Stimulated activated CD8-positive, alpha-beta memory T cell treated with anti-CD3 and anti-CD28 coated beads, Interleukin-4, amount 100 ng/mL, for 4 hours (primary cell): ENCODE measurements at regions not wholly inside any gene's neighbourhood (a gene's known extent, or its start where the extent isn't known, plus 50 kb on each side); places are given as distances from the start of the nearest gene placed in this dataset.
"Not testable (repeated sequence)": the region's sequence is repeated elsewhere in the genome, so short reads cannot be mapped to it uniquely, and the experiment has no call there.

Source experiments
- DNase-seq, 2 donors: peaks; one replicate each; pipeline ENCODE4 v3.0.0-alpha.2; 2020; ENCODE audit warnings: low read depth in 2 of 2, low spot score in 1 of 2

DNA sequence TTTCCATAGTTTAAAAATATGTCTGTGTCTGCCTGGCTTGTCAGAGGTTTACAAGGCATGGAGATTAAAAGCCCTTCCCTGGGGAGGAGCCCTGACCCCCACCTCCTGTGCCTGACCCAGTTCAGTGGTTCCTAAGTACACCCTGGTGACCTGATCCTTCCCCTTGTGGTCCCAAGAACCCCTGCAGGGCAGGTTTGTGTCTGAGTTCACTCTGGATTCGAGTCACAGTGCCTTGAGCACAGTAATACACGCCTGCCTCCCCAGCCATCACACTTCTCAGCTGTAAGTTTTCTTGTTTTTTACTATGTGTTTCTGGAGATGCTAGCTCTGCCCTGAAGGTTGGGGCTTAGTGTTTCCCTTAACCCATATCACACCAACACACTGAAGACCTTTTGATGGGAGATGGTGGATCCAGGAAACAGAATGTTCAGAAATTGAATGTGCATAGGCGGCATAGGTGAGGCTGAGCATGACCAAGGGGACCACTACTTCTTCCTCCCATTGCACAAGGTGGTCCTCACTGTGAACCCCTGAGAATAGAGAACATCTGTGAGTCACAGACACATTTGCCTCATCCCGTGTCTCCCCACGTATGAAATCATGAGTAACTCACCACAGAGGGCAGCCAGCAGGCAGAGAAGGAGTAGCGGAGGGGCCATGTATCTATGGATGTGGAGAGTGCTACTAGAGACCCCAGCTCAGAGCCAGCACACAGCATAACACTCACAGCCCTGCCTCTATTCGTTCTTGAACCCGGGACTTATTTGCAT, 962.9 kb downstream of the TMEM121 start:
- no peak for DNase-seq

DNA sequence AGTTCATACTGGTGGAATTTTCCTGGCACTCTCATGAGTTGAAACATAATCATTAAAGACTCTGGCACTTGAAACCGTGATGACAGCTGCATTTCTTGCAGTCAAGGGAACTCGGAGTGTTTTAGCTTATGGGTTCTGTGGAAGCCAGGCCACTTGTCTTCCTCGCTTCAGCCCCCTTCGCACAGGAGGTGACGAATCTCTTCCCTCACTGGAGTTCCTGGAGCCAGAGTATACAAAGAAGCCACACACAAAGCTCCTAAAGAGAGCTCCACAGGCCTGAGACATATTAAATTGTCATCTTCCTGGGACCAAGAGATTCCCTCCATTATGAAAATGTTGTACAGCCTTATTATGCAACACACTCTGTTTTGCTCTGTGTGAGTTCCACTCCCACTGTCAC, 964.1 kb downstream of the TMEM121 start:
- no peak for DNase-seq

- DNase-seq: no peak
Observed at GRCh38 chr14:106491851-106492250, 965.5 kb downstream of the TMEM121 start.

- DNase-seq: no peak
Observed at GRCh38 chr14:106493962-106494823, 967.8 kb downstream of the TMEM121 start.

DNA sequence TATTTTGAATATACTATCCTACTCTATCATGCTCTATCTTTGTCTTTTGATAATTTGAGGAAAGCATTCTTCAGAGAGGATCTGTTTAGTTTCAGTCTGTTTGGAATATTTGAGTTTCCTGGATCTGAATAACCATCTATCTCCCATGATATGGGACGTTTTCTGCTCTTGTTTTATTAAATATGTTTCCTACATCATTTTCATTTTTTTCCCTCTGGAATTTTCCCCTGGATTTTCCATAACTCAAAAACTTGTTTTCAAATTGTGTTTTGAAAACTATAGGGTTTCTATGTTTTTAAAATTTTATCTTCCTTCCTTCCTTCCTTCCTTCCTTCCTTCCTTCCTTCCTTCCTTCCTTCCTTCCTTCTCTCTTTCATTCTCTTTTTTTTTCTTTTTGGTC, 974.2 kb downstream of the TMEM121 start:
- DNase-seq: no peak

- DNase-seq: no peak
Observed at GRCh38 chr14:106501898-106502297, 975.5 kb downstream of the TMEM121 start.

DNA sequence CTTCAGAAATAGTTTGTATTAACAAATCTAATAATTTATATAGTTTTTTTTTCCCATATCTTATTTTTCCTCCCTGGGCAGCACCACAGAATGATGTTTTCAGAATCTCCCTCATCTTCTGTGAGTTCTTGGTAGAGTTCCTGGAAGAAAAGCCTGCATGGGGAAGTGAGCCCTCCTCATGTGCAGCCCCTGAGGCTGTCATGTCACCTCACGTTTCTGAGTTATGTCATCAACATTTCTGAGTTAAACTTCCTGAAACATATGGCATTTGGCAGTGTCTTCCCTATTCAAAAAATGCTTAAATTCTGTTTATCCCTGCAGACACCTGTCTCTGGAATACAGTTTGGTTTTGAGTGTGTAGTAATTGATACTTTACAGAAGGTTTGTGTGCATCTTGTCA, 979.0 kb downstream of the TMEM121 start:
- DNase-seq: no peak

DNA sequence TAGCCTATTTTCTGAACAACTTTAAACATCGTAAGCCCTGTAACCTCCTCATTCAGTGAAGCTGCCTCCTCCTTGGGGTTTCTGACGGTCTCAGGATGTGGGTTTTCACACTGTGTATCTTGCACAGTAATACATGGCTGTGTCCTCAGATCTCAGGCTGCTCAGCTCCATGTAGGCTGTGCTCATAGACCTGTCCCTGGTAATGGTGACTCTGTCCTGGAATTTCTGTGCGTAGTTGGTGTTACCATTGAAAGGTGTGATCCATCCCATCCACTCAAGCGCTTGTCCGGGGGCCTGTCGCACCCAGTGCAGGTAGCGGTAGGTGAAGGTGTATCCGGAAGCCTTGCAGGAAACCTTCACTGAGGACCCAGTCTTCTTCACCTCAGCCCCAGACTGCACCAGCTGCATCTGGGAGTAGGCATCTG, 980.5 kb downstream of the TMEM121 start:
- peak in 1 of 2 donors; percentile 37 for DNase-seq

- DNase-seq: no peak
Observed at GRCh38 chr14:106507354-106507753, 981.0 kb downstream of the TMEM121 start.

- DNase-seq: no peak
Observed at GRCh38 chr14:106508216-106508615, 981.8 kb downstream of the TMEM121 start.

- no peak for DNase-seq
Observed at GRCh38 chr14:106509176-106509575, 982.8 kb downstream of the TMEM121 start.

- DNase-seq: no peak
Observed at GRCh38 chr14:106509807-106510206, 983.4 kb downstream of the TMEM121 start.

DNA sequence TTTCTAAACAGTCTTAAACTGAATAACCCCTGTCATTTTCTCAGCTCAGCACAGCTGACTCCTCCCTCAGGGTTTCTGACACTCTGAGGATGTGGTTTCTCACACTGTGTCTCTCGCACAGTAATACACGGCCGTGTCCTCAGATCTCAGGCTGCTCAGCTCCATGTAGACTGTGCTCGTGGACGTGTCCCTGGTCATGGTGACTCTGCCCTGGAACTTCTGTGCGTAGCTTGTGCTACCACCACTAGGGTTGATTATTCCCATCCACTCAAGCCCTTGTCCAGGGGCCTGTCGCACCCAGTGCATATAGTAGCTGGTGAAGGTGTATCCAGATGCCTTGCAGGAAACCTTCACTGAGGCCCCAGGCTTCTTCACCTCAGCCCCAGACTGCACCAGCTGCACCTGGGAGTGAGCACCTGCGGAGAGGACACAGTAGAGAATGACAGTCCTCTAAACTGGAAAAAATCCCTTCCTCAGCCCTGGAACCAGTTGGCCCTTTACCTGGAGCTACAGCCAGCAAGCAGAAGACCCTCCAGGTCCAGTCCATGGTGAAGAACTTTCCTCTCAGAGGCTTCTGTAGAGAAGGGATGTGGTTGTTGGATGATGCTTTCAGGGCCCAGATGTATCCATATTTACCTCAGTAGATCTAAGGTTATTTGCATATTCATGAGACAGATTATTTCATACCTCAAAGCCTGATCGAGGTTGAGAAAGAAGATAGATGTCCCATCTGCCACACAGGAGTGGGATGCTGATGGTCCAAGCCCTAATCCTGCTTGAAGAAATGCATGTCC, 984.8 kb downstream of the TMEM121 start:
- peak in 1 of 2 donors; percentile 18 for DNase-seq

GRCh38 chr14:106511800-106512198, 985.4 kb downstream of the TMEM121 start:
- no peak for DNase-seq

DNA sequence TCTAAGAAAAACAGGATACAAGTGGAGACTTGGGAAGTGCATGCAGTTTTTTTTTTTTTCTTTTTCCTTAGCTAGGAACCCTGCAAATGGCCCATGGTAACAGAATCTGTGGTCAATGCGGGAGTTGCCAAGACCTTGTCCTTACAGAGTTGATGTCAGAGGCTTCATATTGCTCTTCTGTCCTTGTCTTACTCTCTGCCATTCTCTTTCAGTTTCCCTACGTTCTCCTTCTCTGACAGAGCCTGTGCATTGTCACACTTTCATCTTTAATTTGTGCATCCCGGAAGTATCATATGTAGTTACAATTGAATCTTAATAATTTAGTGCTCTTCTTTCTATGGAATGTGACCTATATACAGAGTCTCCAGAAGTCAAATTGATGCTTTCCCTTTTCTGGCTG, 986.9 kb downstream of the TMEM121 start:
- no peak for DNase-seq

DNA sequence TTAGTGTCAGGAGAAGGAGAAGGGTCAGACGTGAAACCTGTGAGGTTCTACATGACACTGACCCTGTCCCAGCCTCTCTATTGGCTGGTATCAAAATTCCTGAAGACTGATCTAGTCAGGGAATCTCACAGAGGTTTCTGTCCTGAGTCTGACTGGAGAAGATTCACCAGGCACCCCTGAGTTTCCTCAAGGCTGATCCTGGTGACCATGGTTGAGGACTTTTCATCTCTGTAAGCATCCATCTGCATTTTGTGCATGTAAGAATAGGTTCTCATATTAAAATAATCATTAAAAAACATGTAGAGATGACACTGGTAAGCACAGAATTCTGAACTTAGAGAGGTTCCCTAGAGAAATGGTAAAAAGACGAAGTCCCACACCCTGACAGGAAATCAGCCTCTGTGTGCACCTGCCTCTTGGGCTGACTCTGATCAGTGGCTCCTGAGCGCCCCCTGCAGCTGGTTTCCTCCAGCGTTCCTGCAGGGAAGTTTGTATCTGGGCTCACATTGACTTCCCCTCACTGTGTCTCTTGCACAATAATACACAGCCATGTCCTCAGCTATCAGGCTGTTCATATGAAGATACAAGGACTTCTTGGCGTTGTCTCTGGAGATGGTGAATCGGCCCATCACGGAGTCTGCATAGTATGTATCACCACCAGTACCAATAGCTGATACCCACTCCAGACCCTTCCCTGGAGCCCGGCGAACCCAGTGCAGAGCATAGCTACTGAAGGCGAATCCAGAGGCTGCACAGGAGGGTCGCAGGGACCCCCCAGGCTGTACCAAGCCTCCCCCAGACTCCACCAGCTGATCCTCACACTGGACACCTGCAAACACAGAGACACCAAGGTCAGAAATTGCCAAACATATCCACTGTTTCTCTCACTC, 991.9 kb downstream of the TMEM121 start:
- DNase-seq: peak; percentile 63 to 67

DNA sequence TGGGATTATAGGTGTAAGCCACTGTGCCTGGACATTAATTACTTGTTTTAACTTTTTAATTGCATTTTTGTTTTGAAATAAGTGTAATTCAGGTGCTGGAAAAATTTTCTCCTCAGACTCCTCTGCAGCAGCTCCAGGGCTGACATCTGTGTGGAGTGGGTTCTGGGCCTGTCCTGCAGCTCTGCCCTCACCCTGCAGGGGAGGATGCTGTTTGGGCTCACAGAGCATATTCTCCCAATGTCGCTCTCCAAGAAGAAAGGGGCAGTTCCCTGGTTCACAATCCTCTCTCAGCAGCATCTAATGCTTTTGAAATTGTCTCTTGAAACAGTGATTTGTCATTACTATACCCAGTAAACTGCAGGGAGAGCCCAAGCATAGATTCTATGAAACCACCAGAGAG, 995.7 kb downstream of the TMEM121 start:
- DNase-seq: not testable (repeated sequence)

- DNase-seq: no peak
Observed at GRCh38 chr14:106522990-106523389, 996.6 kb downstream of the TMEM121 start.

DNA sequence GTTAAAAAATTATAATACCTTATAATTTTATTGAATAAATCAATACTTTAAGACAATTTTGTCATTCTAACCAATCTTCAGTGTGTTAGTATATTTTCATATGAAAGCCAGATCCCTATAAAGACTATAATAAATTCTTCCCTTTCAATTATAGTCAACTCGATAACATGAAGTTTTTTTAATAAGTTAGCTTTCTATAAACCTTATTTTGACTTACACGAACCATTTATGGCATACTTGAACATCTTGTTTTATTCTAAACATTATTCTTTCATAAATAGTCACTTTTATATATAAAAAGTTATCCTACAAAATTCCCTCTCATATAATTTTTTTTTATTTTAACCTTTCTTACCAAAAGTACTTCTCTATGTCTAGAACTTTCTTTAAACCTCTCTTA, 1002.3 kb downstream of the TMEM121 start:
- no peak for DNase-seq

DNA sequence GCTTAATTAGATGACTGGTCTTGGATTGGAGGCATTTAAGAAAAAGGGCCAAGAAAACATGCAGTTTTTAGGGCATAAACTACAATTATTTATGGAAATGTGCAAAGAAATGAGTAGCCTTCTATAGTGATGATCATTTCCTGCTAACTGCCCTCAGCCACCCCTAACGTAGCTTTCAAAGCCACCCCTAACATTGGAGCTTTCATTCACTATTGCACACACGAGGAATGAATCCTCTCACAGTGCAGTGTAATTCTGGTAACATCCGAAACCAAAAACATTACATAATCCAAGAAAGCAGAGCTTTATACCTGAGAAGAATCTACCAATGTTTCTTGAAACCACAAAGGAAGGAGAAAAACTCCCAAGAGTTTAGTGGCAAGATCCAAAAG, 1003.6 kb downstream of the TMEM121 start:
- DNase-seq: no peak
